ENCODE measurements at regions not wholly inside any gene's neighbourhood (a gene's known extent, or its start where the extent isn't known, plus 50 kb on each side); places are given as distances from the start of the nearest gene placed in this dataset.

- WGBS, 3 donors: 37 to 47% (median 42%) methylated on average over 6 of the region's 6 CpGs
- DNase-seq: no peak
Observed at GRCh38 chr6:147675281-147675680, 166.8 kb downstream of the SAMD5 start.

DNA sequence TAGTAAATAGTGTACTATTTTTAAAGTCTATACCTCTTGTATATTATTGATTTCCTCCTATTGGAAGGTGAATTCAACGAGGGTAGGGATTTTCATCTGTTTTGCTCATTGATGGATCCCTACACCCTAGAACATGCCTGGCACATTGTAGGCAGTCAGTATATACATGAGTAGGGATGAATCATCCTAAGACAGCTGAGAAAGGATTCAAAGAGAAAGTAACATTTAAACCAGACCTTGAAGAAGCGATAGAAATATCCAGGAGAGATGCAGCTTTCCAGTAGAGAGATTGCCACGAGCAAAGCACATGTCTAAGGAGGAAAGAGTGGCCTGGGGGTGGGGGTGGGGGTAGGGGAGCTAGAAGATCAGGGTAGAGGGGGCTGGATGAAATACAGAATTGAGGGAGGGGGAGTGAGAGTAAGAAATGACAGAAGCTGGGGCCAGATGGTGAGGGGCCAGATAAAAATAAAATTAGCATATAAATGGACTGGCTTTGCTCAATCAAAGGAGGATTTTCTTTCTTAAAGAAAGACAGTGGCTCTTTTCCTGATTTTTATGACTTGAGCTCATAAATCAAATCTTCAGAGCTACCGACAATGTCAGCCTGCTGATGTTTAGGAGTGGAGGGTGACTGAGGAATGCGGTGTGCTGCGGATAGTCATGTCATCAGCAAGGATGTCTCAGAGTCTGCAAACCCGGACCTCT is 168.2 kb downstream of the SAMD5 start:
- Histone ChIP-seq H3K27ac (no peak overlapping the region), H3K36me3 (ENCODE audit: insufficient read depth in 1 of 2, low read depth in 1 of 2) (no peaks in the 10 kb centered on the region), H3K27me3 (ENCODE audit: insufficient read depth in 3 of 3, low read length in 2 of 3) (peaks cover 0 to 2% (median 0%) of the 10 kb centered on the region in 3 donors), H3K4me1 (no peaks in the 10 kb centered on the region), H3K4me3 (no peak overlapping the region), H3K9me3 (peaks cover 3% of the 10 kb centered on the region)
- DNase-seq (no peak), ATAC-seq (no peak)
- WGBS, 3 donors: 76 to 80% (median 78%) methylated on average over 7 of the region's 7 CpGs
- TF ChIP-seq, protein P1, sequence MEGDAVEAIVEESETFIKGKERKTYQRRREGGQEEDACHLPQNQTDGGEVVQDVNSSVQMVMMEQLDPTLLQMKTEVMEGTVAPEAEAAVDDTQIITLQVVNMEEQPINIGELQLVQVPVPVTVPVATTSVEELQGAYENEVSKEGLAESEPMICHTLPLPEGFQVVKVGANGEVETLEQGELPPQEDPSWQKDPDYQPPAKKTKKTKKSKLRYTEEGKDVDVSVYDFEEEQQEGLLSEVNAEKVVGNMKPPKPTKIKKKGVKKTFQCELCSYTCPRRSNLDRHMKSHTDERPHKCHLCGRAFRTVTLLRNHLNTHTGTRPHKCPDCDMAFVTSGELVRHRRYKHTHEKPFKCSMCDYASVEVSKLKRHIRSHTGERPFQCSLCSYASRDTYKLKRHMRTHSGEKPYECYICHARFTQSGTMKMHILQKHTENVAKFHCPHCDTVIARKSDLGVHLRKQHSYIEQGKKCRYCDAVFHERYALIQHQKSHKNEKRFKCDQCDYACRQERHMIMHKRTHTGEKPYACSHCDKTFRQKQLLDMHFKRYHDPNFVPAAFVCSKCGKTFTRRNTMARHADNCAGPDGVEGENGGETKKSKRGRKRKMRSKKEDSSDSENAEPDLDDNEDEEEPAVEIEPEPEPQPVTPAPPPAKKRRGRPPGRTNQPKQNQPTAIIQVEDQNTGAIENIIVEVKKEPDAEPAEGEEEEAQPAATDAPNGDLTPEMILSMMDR (IDR thresholded peaks at IDR 0.05): no peak
- intact Hi-C loops (cut with DNase I): no loop called here

More at GRCh38 chr6:147675281-147675680, 166.8 kb downstream of the SAMD5 start:
- Histone ChIP-seq H3K27me3 (ENCODE audit: insufficient read depth in 3 of 3, low read length in 2 of 3) (peaks cover 0 to 2% (median 0%) of the 10 kb centered on the region in 3 donors), H3K9me3 (peaks cover 9% of the 10 kb centered on the region), H3K36me3 (ENCODE audit: insufficient read depth in 1 of 2, low read depth in 1 of 2) (no peaks in the 10 kb centered on the region), H3K4me1 (no peaks in the 10 kb centered on the region), H3K4me3 (no peak overlapping the region), H3K27ac (no peak overlapping the region)
- TF ChIP-seq, protein P1 (IDR thresholded peaks at IDR 0.05): no peak
- ATAC-seq: no peak
- intact Hi-C loops (cut with DNase I): no loop called here

DNA sequence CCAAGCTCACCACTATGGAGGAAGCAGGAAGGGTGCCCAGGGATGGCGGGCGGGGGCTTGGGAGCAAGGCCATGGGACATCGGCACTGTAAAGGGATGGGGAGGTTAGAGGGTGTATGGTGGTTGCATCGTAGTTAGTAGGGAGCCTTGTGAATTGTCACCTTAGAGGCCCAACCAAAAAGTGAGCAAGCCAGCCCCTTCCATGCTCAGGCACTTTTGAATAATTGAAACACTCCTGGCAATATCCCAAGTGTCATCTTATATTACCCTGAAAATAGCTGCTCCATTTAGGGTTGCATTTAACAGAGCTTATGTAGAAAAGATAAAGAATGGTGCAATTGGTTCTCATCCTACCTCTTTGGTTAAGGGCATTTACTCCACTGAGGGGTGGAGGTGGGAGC is 169.2 kb downstream of the SAMD5 start:
- WGBS, 3 donors: 65 to 85% (median 67%) methylated on average over 4 of the region's 4 CpGs
- H3K36me3 ChIP-seq (ENCODE audit: insufficient read depth in 1 of 2, low read depth in 1 of 2): no peaks in the 10 kb centered on the region
- TF ChIP-seq, protein P1 (IDR thresholded peaks at IDR 0.05): no peak
- no peak overlapping the region for H3K27ac ChIP-seq
- intact Hi-C loops (cut with DNase I): no loop called here
- DNase-seq (no peak), ATAC-seq (no peak)
- no peaks in the 10 kb centered on the region for H3K9me3 ChIP-seq
- H3K4me1 ChIP-seq: no peaks in the 10 kb centered on the region
- no peak overlapping the region for H3K4me3 ChIP-seq
- peaks cover 0 to 2% (median 0%) of the 10 kb centered on the region in 3 donors for H3K27me3 ChIP-seq (ENCODE audit: insufficient read depth in 3 of 3, low read length in 2 of 3)

DNA sequence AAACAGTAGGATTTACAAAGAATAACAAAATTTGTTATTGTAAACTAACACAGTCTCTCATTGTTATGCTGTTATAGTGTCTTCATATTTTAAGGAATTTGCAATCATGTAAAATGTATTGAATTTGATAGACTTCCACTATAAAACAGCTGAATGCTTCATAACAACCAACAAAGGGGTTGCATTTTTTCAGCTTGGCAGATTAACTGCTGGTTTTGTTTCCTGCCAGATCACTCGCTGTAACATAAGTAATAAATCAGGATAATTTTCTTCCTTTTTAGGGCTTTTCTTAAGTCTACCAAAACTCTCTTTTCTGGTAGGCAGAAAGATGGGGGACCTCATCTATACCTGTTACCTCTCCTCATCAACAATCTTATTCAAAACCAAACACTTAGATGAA is 169.8 kb downstream of the SAMD5 start:
- no peak for DNase-seq
- no peak for ATAC-seq
- Histone ChIP-seq H3K27ac (no peak overlapping the region), H3K4me3 (no peak overlapping the region), H3K4me1 (no peaks in the 10 kb centered on the region), H3K36me3 (ENCODE audit: insufficient read depth in 1 of 2, low read depth in 1 of 2) (no peaks in the 10 kb centered on the region), H3K9me3 (no peaks in the 10 kb centered on the region), H3K27me3 (ENCODE audit: insufficient read depth in 3 of 3, low read length in 2 of 3) (peaks cover 0 to 2% (median 0%) of the 10 kb centered on the region in 3 donors)
- 19 to 30% (median 27%) methylated on average over 1 of the region's 1 CpG for WGBS, 3 donors
- TF ChIP-seq, protein P1 (IDR thresholded peaks at IDR 0.05): no peak
- intact Hi-C loops (cut with DNase I): no loop called here

DNA sequence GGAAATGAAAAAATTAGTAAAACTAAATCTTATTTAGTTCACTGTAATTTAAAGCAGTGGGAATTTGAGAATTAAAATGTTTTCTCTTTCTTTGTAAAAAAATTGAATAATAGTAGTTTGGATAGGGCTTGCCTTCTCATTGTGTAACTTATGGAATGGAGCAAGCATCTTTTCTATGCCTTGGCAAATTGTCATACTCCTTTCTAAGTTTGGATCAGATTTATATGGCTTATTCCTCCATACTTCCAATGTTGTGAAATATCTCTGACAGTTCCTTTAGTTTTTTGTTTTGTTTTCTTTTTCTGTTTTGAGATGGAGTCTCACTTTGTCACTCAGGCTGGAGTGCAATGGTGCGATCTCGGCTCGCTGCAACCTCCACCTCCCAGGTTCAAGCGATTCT is 176.4 kb downstream of the SAMD5 start:
- WGBS, 3 donors: 93 to 98% (median 95%) methylated on average over 4 of the region's 4 CpGs
- Histone ChIP-seq H3K9me3 (no peaks in the 10 kb centered on the region), H3K36me3 (ENCODE audit: insufficient read depth in 1 of 2, low read depth in 1 of 2) (no peaks in the 10 kb centered on the region), H3K27ac (no peak overlapping the region), H3K4me1 (no peaks in the 10 kb centered on the region), H3K4me3 (no peak overlapping the region), H3K27me3 (ENCODE audit: insufficient read depth in 3 of 3, low read length in 2 of 3) (no peaks in the 10 kb centered on the region)
- DNase-seq (no peak), ATAC-seq (no peak)
- TF ChIP-seq, protein P1 (IDR thresholded peaks at IDR 0.05): no peak
- intact Hi-C loops (cut with DNase I): no loop called here
